ENCODE measurements at regions not wholly inside any gene's neighbourhood (a gene's known extent, or its start where the extent isn't known, plus 50 kb on each side); places are given as distances from the start of the nearest gene placed in this dataset.
"Not testable (repeated sequence)": the region's sequence is repeated elsewhere in the genome, so short reads cannot be mapped to it uniquely, and the experiment has no call there.

- DNase-seq, result no peak
These were observed 120.3 kb upstream of the MON1B start for GRCh38 chr16:77070683-77071082.

DNA sequence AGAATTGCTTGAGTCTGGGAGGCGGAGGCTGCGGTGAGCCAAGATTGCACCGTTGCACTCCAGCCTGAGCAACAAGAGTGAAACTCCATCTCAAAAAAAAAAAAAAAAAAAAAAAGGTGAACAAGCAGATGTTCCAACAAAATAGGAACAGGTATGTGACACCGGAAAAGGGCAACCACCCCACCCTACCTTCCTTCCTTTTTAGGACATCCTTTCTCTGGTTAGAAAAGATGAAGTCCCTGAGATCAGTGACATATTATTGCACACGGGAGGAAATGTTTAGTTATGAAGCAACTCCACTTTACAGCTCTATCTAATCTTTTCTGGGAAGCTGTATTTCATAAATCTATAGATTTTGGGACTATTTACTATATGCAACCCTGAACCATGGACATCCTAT lies 114.2 kb upstream of the MON1B start:
- DNase-seq, result no peak

- DNase-seq, result no peak
These were observed 113.6 kb upstream of the MON1B start for GRCh38 chr16:77077256-77077922.

DNA sequence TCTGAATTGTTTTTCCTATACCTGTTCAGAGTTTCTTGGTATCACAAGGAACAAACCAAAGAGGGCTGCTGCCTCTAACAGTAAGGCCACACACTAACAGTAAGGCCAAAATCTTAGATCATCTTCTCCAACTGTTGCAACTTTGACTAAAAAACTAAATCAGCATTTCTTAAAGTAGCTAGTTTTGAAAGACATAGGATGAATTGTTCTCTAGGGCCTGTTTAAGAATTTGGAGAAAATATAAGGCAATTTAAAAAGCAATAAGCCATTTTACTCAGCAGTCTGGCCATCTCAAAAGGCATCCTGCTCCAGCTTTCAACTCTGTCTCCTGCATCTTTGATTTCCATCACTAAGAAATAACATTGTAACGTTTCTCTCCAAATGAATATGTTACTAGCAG lies 105.0 kb upstream of the MON1B start:
- no peak for DNase-seq

DNA sequence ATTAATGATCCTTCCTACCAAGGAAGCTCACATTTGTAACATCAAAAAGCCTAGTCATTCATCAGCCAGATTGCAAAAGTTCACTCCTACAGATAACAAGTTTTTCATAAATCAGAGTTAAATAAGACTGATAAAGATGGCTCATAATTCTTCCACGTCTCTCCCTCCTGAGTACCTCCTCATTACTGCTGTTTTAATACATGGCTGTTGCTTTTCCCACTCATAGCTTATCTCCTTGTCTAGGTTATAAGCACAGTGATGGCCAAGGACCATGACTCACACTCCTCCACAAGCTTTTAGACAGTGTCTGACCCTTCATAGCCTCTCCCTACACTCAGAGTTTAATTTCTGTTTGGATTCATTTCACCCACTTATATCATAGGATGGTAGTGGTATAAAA lies 100.9 kb upstream of the MON1B start:
- DNase-seq, result no peak

DNA sequence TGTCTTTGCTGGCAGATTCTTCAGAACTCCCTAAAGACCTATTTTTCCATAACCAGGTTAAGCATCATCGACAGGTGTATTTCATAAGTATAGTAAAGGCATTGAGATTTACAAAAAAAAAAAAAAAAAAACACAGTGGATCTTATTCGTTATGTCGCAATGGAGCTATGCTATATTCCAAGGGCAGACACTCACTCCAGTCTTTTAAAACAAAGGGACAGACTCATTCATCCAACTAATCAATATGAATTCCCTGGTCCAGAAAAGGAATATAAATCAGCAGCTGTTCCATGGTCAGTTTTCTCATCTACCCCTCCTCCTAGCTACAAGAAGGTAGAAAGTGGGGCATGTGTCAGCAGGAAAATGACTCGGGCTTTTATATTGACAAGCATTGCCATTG lies 97.7 kb upstream of the MON1B start:
- DNase-seq, result no peak

- DNase-seq, result no peak
These were observed 97.0 kb upstream of the MON1B start for GRCh38 chr16:77093999-77094398.

DNA sequence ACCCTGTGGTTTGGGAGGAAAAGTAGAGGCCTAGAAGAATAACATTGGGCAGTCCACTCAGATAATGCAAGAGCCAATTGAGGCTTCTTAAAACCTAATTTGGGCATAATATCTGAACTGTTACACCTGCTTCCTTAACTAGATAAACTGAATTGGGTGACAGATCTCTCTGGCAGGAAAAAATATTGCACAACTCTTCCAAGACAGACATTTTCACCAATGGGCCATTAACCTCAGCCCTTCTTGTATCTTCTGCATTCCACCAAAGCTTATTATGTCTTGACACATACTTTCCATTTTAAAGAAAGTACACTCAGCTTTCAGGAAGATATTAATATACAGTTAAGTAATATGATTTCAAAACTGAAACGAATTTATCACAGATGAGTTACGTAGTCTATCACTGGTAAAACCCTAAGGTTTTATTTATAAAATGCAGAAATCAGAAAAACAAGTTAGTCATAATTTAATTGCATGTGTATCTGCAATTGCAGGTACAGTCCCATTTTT lies 79.9 kb upstream of the MON1B start:
- no peak for DNase-seq

DNA sequence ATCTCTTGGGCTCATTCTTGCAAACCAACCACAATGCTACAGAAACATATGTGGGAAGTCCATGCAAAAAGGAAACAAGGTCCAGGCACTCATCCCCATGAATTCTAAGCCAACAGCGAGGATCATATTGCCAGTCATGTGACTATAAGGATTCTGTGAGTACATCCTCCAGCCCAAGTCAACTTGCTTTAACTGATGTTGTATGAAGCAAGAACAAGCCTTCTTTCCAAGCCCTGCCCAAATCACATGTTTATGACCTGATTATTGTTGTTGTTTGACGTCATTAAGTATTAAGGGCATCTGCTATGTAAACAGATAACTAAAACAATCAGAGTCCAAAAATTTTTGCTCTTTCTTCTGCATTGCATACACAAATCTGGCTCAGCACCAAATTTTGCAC lies 78.2 kb upstream of the MON1B start:
- DNase-seq, result no peak

GRCh38 chr16:77113835-77114234 lies 77.2 kb upstream of the MON1B start:
- DNase-seq, result no peak

DNA sequence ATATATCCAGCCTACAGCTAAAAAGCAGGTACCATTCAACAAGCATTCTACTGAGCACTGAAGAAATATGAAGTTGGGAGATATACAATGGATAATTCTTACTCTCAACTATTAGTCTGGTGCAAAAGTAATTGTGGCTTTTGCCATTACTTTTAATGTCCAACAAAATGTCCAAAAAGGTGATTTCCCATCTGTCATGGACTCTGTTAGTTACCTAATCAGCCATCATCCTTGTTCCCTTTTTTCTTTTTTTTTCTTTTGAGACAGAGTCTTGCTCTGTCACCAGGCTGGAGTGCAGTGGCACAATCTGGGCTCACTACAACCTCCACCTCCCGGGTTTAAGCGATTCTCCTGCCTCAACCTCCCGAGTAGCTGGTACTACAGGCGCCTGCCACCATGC lies 76.6 kb upstream of the MON1B start:
- DNase-seq, result not testable (repeated sequence)

GRCh38 chr16:77116856-77117255 lies 74.1 kb upstream of the MON1B start:
- DNase-seq, result no peak

DNA sequence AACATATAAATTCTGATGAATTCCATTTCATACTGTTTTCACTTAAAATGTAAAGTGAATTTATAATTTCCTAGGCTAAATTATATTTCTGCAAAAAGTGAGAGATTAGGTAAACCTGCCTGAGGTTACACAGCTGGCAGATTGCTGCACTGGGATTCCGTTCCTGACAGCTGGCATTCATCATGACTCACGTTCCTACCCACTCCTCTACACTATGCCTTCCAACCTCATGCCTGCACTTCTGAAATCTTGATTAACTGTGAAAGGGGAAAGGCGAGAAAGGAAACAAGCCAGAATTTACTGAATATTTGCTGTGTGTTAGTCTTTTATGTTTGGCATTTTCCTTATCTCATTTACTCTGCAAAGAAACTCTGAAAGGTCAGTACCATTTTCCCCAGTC lies 73.3 kb upstream of the MON1B start:
- no peak for DNase-seq

GRCh38 chr16:77131398-77131797 lies 59.6 kb upstream of the MON1B start:
- DNase-seq, result no peak

DNA sequence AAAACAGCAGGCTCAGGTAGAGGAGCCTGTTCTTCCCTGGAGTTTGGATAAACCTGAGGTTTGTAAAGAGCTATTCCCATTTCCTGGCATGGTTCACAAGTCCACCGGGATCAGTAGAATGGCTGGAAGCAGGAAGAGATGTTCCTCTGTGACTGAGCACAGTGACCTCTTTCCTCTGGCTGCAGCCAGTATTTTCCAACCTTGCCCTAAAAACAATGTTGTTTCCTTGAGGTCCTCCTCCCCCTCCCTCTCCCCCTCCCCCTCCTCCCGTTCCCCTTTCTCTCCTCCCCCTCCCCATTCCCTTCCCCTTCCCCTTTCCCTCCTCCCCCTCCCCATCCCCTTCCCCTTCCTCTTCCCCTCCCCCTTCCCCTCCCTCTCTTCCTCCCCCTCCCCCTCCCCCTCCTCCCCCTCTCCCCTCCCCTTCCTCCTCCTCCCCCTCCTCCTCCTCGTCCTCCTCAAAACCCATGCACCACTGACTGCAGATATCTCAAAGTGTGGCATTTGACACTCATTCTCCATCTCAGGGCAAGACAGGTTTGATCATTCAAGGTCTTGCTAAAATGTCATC lies 58.9 kb upstream of the MON1B start:
- no peak for DNase-seq

GRCh38 chr16:77133706-77134105 lies 57.3 kb upstream of the MON1B start:
- no peak for DNase-seq

DNA sequence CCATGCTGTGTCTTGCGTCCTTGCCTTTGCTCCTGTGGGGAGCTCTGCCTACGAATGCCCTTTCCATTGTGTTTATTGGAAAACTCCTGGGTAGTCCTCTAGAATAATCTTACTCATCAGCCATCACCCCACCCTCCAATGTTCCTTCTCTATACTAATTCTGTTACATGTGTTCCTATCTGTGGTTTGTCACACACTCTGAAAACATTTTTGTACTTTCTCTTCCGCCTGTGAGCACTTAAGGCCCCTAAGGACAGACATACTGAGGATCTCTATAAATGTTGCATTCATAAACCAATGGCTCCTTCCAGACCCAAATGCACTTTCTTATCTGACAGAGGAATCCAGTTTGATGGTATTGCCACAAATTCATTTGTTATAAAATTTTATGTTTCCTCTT lies 53.9 kb upstream of the MON1B start:
- DNase-seq, result no peak

Data from NCI-H1694 (cell line).